GM21619 (cell line): ENCODE measurements at regions not wholly inside any gene's neighbourhood (a gene's known extent, or its start where the extent isn't known, plus 50 kb on each side); places are given as distances from the start of the nearest gene placed in this dataset.

ENCODE experiments used
- ATAC-seq: cut with Tn5 transposase; IDR thresholded peaks from one replicate; pipeline ENCODE4 v1.9.1; 2021; ENCODE audit not compliant: unreplicated experiment

DNA sequence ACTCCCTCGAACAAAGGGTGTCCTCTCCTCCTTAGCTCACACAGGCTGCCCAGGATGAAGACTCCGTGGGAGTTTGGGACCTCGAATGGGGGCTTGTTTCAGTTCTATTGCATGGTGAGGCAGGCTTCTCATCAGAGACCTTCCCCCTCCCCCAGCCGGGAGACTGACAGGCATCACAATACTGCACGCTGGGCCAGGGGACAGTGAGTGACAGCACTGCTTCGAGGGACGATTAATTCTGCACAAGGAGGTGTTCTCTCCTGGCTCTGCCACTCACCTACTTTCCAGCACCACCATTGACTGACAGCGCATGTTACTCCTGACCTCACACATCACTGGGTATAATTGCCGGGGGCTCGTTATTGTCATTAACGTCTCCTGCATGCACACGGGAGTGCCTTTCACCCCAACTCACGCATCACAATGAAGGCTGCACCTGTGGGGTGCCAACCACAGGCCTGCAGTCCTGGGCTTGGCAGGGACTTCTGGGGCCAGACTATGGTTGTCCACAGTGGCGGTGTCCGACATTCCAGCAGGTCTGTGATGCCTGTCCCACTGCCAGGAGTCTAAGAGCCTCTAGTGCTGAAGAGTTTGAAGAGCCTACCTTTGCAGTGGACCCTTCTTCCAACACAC, 412.2 kb upstream of the TSHZ3 start:
- ATAC-seq: no peak

DNA sequence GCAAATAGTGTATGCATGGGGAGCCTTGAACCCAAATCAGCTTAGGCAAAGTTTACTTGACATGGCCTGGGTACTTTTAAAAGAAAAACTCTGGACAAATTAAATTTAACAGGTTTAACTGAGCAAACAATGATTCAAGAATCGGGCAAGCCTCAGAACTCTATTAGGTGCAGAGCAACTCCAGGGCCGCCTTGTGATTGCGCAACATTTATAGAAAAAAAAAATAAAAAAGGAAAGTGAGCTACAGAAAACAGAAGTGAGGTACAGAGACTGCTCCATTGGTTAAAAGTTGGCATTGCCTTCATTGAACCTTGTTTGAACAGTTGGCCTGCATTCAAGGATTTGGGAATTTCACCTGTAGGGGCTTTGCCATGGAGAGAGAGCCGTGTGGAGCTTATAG, 421.0 kb upstream of the TSHZ3 start:
- no peak for ATAC-seq

DNA sequence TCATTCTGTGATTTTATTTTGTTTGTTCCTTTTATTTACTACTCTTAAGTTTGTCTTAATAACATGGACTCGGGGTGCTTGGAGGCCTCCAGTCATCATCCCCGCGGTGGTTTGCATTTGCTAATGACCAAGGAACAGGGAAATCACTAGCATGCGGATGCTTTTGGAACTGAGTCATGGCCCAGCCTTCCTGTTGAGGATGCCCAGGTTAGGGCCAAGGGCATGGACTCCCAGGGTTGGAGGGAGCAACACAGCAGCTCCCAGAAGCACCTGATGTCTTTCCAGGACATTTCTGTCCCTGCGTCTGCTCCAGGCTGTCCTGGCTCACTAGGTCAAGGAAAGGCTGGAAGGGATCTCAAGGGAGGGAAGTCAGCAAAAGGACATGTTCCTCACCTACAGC, 423.7 kb upstream of the TSHZ3 start:
- ATAC-seq: no peak

DNA sequence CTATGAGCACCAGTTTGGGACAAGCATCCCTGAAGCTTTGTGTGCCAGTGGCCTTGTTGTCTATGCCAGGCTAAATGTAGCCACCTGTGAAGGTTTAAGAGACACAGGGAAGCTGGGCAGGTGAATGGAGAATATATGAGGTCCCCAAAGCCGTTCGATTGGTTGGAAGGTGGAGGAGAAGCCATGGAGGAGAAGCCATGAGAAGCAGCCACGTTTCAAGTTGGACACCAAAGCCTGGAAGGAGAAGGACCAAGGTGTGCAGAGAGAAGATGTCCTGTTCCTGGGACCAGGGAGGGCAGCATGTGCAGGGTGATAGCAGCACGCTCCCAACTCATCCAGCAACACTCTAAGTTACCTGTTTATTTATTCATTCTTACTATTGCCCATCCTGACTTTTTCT, 432.3 kb upstream of the TSHZ3 start:
- ATAC-seq: no peak

DNA sequence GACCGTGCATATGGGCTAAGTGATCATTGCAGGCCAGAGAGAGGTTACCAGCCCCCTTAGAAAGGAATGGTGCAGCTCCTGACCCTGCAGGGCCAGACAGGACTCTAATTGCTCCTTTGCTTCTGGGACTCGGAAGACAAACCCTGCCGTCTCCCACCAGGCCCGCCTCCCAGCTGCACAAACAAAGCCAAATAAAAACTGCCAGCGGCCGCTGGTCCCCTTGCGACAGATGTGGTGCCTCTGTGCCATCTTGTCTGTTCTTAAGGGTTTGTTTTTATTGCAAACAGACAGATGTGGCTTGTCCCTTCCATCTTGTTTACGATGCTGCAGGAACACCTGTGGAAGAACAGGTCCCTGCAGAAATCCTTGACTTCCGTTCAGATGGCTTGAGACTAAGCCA, 434.4 kb upstream of the TSHZ3 start:
- ATAC-seq: no peak

DNA sequence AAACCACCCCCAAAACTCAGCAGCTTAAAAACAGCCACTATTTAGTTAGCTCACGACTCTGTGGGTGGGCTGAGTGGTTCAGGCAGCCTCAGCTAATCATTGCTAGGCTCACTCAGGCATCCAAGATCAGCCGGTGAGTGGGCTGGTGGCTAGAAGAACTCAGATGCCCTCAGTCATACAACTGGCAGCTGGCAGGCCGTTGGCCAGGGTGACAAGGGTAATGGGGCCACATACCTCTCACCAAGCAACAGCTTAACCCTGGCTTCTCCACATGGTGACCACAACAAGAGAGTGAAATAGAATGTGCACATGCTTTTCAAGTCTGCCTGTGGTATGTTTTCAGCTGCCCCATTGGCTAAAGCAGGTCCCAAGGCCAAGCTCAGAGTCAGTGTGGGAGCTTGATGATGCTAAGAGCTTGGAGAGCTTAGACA, 435.4 kb upstream of the TSHZ3 start:
- no peak for ATAC-seq

DNA sequence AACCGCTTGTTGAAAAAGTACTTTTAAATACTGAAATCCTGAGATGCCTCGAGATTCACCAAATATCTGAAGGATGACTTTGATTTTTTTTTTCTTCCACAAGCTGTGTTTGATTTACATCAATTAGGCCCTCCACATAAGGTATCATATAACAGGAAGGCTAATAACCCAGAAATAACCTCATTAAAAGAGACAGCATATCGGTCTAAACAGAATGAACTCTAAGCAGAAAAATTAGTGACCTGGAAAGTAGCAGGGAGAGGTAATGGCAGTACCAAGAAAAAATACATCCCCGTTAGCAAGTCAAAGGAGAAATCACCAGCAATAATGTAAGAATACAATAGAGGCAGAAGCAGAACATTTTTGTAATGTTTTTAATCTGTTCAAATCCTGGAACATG, 452.4 kb upstream of the TSHZ3 start:
- no peak for ATAC-seq

DNA sequence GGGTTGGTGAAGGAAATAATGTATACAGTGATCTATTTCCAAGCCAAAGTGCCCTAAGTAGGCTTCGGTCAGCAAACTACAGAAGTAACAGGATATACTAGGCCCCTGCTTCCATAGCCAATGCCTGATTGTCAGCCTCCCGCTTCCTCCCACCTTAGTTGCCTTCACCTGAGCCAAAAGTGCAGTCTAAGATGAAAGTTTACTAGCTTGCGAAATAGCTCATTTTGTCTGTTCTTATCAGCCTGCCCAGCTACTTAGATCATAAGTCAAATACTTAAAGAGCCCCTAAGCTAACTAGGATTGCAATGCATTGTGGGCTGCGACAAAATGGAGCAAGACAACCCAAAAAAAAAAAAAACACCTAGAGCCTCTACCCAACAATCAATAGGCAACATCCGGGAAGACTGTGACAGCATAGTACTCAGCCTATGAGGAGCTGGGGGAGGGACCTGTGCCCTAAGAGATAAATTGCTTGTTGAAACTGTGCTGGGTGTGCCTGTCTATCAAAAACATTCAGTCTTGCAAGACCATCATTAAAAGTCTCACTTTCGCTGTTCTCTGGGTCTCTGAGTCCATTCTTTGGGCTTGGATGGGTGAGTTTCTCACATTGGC, 454.7 kb upstream of the TSHZ3 start:
- ATAC-seq: no peak

DNA sequence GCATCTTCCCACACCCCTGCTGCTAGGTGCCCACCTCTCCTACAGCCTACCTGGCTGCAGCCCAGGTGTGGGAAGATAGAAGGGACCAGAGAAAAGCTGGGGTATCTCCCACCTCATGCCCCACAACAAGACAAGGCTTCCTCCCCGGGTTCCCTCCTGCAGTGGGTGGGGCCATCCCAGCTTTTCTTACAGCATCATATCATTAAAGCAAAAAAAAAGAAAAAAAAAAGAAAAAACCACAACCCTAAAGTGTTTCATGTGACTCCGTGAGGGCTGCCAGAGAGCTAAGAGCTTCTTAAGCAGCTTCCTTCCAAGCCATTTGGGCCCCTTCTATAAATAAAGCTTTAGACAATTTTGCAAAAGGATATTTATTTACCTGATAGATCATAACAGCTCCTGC, 455.4 kb upstream of the TSHZ3 start:
- ATAC-seq: no peak

DNA sequence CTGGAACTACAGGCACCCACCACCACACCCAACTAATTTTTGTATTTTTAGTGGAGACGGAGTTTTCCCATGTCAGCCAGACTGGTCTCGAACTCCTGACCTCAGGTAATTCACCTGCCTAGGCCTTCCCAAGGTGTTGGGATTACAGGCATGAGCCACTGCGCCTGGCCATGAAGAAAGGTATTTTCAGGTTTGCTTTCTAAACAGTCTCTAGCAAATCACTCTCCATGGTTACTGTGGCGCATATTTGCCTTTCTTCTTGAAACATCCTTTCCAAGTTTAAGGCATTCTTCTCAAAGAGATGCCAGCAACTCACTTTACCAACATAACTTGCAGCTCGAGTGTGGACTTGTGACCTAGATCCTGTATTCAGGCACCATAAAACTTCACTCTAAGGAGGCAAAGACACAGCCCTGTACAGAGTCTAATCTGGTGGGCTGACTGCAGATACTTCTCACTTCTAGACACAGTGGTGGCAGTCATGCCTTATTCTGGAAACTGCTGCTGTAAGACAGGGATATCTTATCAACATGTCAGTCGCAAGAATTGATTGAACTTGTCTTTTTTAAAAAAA, 461.4 kb upstream of the TSHZ3 start:
- no peak for ATAC-seq

DNA sequence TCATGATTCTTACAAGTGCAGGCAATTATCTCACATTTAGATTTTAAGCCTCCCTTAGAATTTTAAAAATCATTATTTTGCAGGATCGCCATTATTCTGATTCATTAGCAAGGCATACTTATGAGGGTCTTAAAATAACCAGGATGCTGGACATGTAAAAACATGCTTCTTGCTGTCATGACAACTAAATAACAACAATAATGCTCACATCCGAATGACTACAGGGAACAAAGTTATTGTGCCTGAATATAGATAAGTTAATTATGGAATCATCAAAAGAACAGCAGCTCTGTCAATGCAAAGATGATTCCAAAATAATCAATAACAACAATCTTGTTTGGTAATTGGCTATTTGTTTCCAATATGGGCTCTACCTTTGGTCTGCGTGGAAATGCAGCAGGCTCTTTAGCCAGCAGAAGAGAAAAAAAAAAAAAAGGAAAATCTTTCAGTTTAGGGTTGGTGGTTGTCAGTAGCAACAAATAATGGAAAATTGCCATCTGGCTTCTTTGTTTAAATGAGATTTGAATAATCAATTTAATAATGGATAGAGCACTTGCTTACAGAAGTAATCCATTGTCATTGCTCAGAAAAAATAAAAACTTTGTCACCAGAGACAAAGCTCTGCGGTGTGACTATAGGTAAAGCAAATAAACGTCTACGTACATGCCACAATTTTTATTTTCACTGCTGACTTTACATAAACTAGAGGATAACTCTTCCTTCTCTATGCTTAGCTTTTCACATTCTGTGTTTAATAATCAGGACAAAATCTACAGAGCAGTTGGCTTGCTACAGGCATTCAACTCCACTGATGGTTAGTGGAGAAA, 468.9 kb upstream of the TSHZ3 start:
- no peak for ATAC-seq

DNA sequence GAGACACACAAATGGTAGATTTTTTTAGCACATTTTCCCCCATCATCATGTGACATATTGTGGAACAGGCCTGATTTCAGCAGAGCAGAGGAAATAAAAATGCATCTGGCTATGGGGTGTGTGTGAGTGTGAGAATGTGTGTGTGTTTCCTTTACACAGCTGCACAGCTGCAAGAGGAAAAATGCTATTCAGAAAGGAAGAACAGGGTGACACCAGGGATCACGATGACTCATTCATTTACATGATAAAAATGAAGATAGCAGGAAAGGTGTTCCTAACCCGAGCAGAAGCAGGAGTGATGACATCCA, 469.5 kb upstream of the TSHZ3 start:
- no peak for ATAC-seq

DNA sequence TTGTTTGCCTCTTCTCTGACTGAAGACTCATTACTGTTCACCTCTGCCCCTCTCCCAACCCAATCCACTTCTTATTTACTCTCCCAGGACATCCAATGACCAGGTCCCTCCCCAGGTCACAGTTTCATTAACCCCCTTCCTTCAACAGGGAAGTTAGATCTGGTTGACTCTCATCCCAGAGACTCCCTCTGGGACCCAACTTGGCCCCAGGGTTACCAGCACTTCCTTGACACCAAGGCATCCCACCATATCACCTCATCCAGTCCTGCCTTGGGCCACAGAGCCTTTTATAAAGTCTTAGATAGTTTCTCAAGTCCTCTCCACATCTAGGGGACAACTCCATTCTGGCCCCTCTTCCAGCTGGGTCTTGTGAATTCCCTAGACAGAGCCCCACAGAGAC, 470.6 kb upstream of the TSHZ3 start:
- no peak for ATAC-seq

DNA sequence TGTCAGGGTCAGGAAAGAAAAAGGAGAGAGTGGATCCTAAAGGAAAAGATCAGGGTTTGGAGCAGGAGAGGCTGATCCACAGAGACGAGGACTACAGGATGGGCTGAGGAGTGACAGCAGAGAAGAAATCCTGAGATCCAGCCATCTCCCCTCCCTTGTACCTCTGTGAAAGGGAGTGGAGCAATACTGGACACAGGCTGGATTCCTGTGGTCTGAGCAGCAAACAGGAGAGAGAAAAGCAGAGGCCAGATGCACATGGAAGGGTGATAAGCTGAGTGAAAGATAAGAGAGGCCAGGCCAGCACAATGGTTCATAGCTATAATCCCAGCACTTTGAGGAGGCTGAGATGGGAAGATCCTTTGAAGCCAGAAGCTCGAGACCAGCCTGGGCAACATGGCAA, 472.1 kb upstream of the TSHZ3 start:
- ATAC-seq: no peak

DNA sequence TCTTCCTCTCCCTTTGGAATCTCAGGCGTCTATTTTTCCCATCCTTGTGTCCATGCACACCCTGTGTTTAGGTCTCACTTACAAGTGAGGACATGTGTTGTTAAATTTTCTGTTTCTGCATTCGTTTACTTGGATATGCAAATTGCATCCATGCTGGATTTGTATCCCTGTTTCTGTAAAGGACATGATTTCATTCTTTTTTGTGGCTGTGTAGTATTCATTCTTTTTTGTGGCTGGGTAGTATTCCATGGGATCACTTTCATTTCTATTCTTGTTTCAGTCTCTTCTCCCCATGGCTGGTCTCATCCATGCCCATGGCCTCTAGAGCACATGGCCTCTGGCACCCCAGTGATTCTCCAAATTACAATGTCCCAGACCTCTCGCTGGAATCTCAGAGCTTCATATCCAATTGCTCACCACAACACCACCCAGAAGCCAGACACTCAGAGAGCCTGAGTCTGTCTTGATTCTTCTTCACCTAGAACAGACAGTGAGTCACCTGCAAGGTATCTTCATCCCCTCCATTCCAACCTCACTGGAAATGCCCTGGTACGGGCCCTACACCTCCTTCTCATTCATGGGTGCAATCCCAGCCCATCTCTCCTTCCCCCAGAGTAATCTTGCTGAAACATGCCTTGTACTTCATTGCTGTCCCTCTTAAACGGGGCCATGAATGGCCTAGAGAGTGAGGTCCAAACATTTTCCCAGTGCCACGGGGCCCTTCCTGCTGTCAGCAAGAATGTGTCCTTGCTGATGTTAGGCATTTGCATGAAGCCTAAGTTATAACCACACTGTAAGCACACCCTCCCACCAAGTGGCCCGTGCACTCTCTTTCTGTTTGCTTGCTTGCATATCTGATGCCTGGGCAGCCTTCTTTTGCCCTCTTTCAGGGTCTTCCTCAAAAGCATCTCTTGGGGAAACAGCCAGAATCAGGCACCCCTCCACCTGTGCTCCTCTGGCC, 476.2 kb upstream of the TSHZ3 start:
- no peak for ATAC-seq

DNA sequence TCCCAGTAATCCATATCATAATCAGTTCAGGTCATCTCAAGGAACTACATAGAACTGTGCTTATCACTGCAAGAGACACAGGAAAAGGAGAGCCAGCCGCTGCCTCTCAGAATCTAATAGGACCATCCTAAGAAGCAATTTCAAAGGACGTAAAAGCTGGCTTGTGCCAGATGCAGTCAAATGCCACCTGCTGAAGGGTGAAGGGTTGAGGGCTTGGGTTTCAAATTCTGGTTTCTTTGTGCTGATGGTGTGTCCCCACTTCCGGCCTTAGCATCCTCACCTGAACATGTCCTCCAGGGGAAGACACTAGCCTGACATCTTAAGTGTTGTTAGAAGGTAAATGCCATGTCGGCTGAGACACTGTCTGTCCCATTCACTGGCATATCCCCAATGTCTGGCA, 477.1 kb upstream of the TSHZ3 start:
- ATAC-seq: no peak

DNA sequence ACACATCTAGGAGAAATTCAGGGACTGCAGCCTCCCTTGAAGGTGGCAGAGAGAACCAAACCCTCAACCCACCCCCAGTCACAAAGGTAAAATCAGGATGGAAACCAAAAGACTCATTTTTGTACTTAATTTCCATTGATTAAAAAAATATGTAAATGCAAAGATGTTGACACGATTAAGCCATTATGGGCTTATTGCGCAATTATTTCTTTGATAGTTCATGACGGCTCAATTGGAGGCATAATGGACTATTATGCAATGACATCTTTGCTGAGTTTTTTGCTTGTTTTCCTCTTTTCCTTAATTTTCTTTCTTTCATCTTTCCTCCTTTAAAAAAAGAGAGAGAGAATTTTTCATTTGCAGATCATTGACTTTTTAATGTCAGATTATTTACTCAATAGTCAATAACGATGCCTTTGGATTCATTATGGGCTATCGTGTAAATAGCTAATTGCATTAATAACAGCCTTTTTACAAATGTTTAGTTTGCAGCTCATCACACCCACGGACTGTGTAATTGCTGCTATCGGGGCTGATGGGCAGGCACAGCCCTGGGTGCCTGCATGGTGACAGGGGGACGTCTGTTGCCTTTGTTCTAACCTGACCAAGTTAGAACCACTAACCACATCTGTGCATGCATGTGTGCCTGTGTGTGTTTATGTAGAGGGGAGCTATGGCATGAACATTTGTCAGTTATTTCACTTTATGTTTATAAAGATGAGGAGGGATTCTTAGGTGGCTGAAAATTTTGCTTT, 482.4 kb upstream of the TSHZ3 start:
- no peak for ATAC-seq

DNA sequence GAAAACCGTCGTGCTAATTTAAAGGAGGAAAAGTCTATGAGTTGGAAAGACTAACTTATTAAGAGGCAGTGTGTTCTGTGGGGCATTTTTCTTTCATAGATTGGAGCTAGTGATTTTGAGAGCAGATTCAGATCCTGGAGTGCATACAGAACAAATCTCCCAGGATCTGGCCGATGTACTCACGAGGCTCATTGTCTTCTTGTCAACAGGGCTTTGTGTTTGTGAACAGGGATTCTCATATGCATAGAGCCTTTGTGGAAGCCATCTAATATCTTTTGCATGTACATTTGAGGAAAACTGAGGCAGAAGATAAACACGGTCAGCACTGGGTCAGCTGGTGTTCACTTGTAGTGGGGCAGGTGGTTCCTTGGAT, 482.9 kb upstream of the TSHZ3 start:
- ATAC-seq: no peak

DNA sequence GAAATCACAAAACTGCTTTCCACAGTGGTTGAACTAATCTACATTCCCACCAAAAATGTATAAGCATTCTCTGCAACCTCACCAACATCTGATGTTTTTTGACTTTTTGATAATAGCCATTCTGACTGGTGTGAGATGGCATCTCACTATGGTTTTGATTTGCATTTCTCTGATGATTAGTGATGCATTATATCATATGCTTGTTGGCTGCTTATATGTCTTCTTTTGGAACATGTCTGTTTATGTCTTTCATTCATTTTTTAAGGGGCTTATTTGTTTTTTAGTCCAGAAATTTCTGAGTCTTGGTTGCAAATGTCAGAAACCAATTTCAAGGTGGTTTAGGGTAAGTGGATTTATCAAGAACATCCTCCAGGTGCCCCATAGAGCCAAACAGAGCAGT, 484.8 kb upstream of the TSHZ3 start:
- no peak for ATAC-seq

DNA sequence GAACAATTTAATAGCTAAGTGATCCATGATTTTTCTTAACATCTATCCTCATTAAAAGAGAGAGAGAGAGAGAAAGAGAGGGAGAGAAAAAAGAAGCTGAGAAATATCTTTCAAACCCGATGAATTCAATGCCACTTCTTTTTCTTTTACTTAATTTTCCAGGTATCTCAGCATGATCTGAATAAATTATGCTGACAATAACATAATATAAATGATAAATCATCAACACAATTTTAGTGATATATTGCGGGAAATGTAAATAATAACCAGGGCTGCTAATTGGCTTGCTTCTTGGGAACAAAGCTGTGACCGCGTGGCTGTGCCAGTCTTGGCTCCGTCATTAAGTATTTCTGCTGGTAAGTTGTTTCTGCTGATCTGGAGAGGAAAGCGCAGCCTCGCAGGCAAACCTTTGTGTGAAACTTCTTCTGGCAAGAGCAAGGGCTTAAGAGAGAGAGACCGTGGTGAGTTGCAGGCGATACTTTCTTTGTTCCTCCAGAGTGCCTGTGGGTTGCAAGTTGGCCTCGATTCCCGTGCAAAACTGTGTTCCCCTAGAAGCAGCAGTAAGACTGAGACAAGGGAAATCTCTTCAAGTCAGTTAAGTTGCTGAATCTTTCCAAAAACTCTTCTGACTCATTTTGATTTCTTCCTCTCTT, 489.1 kb upstream of the TSHZ3 start:
- ATAC-seq: no peak
